ENCODE measurements at regions not wholly inside any gene's neighbourhood (a gene's known extent, or its start where the extent isn't known, plus 50 kb on each side); places are given as distances from the start of the nearest gene placed in this dataset.

GRCh38 chr2:234818937-234819336 is 132.9 kb upstream of the SH3BP4 start:
- DNase-seq (ENCODE audit: low read depth) = no peak
- H3K4me3 ChIP-seq (ENCODE audit: low read length) = no peak overlapping the region
- peak; percentile 12; the same call in 1 of the 2 replicates for TF ChIP-seq CTCF (conservative IDR thresholded peaks at IDR 0.05; ENCODE audit: low read length)

- DNase-seq (ENCODE audit: low read depth) = no peak
- no peak overlapping the region for H3K4me3 ChIP-seq (ENCODE audit: low read length)
- TF ChIP-seq CTCF (conservative IDR thresholded peaks at IDR 0.05; ENCODE audit: low read length) = no peak
These were observed 135.3 kb upstream of the SH3BP4 start for GRCh38 chr2:234816491-234816890.

DNA sequence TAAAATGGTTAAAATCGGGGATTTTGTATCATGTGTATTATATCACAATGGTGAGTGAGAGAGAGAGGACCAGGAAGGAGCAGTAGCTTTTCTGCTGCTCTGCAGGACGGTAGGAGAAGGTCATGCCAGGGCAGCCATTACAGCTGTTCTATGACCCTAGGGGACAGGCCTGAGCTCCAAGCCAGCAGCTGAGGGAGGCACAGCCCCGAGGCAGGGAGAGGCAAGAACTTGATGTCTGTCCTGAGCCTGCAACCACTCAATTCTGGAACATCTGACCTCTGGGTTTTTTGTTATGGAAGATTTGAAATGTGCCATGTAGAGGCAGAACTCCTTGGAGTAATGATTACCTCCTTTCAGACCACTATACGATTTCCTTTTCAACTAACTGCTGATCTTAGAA is 135.8 kb upstream of the SH3BP4 start:
- H3K4me3 ChIP-seq (ENCODE audit: low read length) = no peak overlapping the region
- DNase-seq (ENCODE audit: low read depth) = no peak
- no peak for TF ChIP-seq CTCF (conservative IDR thresholded peaks at IDR 0.05; ENCODE audit: low read length)

- no peak for DNase-seq (ENCODE audit: low read depth)
- TF ChIP-seq CTCF (conservative IDR thresholded peaks at IDR 0.05; ENCODE audit: low read length) = no peak
- no peak overlapping the region for H3K4me3 ChIP-seq (ENCODE audit: low read length)
These were observed 137.4 kb upstream of the SH3BP4 start for GRCh38 chr2:234814374-234814773.

- TF ChIP-seq CTCF (conservative IDR thresholded peaks at IDR 0.05; ENCODE audit: low read length) = no peak
- no peak overlapping the region for H3K4me3 ChIP-seq (ENCODE audit: low read length)
- DNase-seq (ENCODE audit: low read depth) = no peak
These were observed 139.0 kb upstream of the SH3BP4 start for GRCh38 chr2:234812851-234813250.

DNA sequence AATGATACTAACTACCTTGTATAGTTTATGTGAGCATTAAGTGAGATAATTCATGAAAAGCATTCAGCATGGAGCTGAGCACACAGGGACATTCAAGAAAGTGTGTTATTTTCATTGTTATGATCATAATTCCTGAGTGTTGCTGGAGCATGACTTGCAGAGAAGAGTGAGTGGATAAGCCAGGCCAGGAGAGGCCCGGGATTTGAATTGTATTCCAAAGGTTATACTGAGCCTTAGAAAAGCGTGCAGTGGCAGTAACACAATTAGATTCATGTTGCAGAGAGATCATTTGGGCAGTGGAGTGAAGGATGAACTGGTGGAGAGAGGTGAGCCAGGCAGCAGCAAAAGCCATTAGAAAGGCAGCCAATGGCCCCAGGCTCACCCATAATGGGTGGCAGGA is 142.9 kb upstream of the SH3BP4 start:
- no peak overlapping the region for H3K4me3 ChIP-seq (ENCODE audit: low read length)
- no peak for TF ChIP-seq CTCF (conservative IDR thresholded peaks at IDR 0.05; ENCODE audit: low read length)
- no peak for DNase-seq (ENCODE audit: low read depth)

DNA sequence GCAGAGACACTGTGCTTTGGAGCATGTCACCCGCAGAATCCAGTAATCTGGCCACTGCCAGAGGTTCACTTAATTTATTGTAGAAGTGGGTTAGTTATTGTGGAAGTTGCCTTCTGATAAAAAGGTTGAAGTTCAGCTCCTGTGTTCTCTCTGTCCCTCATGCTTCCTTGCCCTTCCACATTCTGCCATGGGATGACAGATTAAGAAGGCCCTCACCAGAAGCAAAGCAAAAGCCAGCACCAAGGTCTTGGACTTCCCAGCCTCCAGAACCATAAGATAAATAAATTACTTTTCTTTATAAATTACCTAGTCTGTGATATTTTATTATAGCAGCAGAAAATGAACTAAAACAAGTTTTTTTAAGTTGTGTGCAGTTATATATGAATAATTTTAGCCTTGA is 145.0 kb upstream of the SH3BP4 start:
- TF ChIP-seq CTCF (conservative IDR thresholded peaks at IDR 0.05; ENCODE audit: low read length) = no peak
- no peak for DNase-seq (ENCODE audit: low read depth)
- H3K4me3 ChIP-seq (ENCODE audit: low read length) = no peak overlapping the region
